Activated naive CD8-positive, alpha-beta T cell treated with anti-CD3 and anti-CD28 coated beads, Interleukin-2, amount 50 U/mL, for 16 hours (primary cell): ENCODE measurements at regions not wholly inside any gene's neighbourhood (a gene's known extent, or its start where the extent isn't known, plus 50 kb on each side); places are given as distances from the start of the nearest gene placed in this dataset.

Source experiments
- DNase-seq: peaks from one replicate; pipeline ENCODE4 v3.0.0-alpha.2; 2020; ENCODE audit warnings: low read depth, low spot score

DNA sequence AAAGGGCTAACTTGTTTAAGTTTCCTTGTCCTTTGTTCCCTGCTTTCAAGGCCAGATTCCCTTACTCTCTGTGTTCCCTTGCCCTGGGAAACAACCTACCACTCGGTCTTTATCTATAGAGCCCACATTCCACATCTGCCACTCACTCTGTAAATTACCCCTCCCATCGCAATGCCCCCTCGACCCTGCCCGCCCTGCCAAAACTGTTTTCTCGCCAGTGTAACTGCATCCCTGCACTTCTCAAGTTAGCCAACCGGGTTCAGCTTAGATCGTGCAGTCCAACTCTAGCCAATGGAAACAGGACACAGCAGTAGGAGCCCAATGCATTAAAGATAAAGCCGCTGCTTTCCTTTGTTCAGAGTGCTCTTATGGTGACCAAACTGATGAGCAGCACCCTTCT, 263.6 kb downstream of the TBL1XR1 start:
- no peak for DNase-seq

- no peak for DNase-seq
These were observed 264.8 kb downstream of the TBL1XR1 start for GRCh38 chr3:176932433-176932832.

DNA sequence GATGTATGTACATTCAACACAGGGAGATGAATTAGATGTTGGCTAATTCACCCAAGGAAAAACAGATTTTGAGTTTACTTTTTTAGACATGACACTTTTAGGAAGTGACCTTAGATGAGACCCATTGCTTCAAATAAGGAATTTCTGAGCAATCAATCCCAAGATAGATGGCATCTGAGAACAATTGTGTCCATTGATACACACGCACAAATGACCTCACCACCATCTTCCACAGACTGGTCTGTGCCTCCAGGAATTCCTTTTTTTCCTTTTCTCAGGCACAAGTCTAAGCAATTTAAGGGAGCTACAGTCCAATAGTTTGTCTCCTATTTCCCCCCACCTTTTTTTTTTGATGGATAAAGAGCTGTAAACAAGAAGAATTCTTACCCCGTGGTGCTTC, 265.3 kb downstream of the TBL1XR1 start:
- no peak for DNase-seq

- DNase-seq = no peak
These were observed 266.3 kb downstream of the TBL1XR1 start for GRCh38 chr3:176930942-176931341.

DNA sequence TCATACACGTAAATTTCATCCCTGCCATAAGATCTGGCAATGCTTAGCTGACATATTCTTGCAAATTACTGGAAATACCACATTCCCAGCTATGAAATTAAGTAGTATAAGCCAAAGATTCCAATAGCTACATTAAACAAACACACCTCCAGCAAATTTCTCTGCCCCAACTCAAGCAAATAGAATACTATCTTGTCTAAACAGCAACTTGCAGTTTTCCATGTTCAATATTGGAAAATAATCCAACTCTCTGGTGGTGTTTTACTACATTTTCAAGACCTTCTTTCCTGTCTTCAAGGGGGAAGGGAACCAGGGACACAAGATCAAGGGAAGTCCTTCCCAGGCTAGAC, 268.7 kb downstream of the TBL1XR1 start:
- no peak for DNase-seq

DNA sequence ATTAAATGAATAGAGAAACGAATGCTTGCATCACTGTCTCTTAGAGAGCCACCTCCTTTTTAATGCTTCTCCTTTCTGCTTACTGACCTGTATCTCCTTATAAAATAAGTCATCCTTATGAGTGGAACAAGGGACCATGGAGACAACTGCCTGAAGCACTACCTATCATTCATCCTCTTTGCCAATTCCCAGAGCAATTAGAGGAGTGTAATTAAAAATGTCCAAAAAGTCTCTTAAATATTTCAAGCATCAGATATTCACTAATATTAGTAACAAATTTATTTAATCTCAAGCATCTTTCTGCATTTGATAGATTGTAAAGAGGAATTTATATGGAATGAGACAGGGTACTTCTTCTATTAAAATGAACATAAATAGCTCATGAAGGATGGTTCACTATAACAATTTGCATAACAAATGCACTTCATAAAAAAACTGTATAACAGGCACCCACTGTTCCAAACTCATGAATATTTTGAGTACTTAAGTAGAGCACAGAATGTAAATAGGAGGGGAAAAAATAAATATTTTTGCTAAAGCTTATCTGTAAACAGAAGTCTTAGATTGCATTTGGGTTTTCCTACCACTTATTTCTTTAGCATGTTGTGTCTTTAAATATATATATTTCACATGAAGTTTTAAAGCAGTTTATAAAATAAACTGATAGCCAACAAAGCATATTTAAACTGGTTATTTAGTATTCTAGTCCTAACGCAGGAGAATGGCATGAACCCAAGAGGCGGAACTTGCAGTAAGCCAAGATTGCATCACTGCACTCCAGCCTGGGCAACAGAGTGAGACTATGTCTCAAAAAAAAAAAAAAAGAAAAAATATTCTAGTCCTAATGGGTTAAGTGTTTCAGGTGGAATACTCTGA, 269.3 kb downstream of the TBL1XR1 start:
- no peak for DNase-seq

GRCh38 chr3:176927280-176927679, 270.0 kb downstream of the TBL1XR1 start:
- no peak for DNase-seq

GRCh38 chr3:176926688-176927087, 270.6 kb downstream of the TBL1XR1 start:
- DNase-seq = no peak

- no peak for DNase-seq
These were observed 271.2 kb downstream of the TBL1XR1 start for GRCh38 chr3:176926034-176926433.

DNA sequence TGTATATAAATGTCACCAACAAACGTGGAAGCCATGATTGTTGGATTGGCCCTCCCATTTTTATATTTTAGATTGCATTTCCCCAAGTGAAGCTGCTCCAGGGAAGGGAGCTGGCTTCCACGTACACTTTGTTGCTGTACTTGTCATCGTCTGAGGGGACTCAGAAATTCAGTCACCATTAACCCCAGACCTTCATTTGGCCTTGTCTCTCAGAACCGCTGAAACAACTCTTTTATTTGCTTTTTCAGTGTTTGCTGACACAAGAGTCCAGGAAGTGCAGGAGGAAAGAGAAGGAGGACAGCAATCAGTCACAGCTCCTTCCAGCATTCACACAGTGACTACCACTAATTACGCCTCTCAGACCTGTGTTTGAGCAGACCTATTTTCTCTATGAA, 276.5 kb downstream of the TBL1XR1 start:
- no peak for DNase-seq

- no peak for DNase-seq
These were observed 277.2 kb downstream of the TBL1XR1 start for GRCh38 chr3:176919836-176920765.

DNA sequence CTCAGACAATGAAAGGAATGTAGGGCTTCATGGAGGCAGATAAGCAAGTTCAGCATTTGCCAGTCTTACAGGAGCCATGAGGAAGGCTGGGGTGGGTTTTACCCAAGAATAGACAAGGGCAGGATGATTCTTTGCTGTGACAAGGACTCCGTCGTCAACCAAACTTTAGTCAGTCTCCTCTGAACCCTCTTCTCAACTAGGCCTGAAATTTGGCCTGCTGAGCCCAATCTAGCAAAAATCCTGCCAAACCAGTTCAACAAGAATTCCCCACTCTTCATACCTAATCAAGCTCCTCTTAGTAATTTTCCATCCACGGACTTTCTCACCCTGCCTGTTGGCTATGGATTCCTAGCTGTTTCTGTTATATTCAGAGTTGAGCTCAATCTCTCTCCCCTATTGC, 280.5 kb downstream of the TBL1XR1 start:
- no peak for DNase-seq

GRCh38 chr3:176914764-176915163, 282.5 kb downstream of the TBL1XR1 start:
- no peak for DNase-seq

DNA sequence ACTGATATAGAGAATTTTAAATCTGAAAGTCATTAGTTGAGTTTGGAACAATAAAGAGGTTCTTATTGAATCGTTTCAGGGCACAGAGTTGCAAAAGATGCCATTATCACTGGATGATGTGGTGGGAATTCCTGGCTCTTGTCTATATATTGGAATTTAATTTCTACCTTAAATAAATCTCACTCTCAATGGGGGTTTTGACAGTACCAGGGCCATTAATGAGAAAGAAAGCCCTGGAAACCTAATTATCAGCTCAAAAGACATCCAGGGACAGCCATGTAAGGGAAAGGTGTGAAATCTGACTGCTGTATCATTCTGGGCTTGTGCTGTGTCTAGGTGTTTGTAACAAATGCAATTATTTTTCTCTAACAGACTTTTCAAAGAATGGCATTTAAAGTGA, 285.7 kb downstream of the TBL1XR1 start:
- DNase-seq = no peak

GRCh38 chr3:176909044-176909443, 288.2 kb downstream of the TBL1XR1 start:
- no peak for DNase-seq

- no peak for DNase-seq
These were observed 291.0 kb downstream of the TBL1XR1 start for GRCh38 chr3:176906046-176906905.

DNA sequence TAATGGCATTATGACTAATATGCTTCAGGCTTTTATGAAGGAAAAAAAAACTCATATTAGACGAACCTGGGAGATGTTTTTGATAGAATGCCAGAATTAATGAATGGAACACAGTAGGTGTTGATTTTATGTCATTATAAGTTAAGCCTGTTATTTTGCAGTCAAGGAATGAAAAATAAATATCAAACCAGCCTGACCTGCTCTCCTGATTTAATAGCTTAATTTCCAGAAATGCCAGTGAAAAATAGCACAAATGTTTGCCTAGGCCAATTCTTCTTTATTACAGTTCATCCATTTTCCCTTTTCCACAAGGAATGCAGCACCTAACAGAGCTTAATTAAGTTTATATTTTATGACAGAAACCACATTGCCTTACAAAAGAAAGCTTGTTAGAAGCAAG, 292.0 kb downstream of the TBL1XR1 start:
- no peak for DNase-seq

DNA sequence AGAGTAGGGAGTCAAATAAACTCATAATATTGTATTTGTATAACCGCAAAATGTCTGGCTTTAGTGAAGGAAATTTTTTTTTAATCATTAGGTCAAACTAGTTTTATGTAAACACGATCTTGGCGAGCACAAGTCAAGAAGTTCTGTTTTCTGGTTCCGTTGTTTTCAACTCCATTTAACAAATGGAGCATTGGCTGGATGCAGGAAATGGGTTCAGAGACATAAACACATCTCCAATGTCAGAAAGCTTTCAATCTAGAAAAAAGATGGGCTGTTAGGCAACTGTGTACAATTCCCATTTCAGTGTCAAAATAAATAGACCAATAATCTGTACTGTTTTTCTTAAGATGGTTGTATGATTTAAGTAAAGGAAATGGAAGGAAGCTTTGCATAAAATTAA, 292.8 kb downstream of the TBL1XR1 start:
- no peak for DNase-seq

DNA sequence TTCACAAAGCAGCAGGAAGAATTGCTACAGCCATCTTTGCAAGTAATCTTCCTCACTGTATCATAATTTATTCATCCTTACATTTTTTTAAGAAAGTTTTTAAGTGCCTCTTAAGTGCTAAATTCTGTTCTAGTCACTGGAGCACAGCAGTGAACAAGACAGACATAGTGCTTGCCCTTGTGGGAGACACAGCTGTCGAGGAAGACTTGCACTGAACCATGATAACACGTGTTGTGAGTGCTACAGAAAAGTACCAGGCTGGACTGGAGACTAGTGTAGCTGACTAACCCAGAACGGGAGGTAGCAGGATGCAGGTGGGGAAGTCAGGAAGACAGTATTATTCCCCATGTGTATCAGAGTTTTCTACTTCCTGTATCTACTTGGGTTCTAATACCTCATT, 300.6 kb downstream of the TBL1XR1 start:
- DNase-seq = no peak

DNA sequence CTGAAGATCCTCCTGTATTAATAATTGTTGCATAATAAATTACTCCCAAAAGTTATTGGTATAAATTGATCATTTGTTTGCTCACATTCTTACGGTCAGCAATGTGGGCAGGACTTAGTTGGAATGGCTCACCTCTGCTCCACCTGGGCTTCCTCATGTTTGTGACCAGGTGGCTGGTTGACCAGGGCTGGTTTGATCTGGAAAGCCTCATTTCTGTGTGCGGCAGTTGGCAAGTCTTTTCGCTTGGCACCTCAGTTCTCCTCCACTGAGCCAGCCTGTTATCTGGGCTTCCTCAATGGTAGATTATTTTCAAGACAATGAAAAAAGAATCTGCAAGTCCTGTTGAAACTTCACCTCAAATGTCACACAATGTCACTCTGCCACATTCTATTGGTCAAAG, 301.1 kb downstream of the TBL1XR1 start:
- no peak for DNase-seq

- DNase-seq = no peak
These were observed 317.6 kb downstream of the TBL1XR1 start for GRCh38 chr3:176879710-176880109.

GRCh38 chr3:176873261-176873660, 324.0 kb downstream of the TBL1XR1 start:
- DNase-seq = no peak
